ENCODE measurements at regions not wholly inside any gene's neighbourhood (a gene's known extent, or its start where the extent isn't known, plus 50 kb on each side); places are given as distances from the start of the nearest gene placed in this dataset.

- no peaks in the 10 kb centered on the region for H3K36me3 ChIP-seq (ENCODE audit: control insufficient read depth, insufficient read depth, low read length)
- H3K27ac ChIP-seq (ENCODE audit: insufficient read depth, low read length), result no peak overlapping the region
- dilution Hi-C loops (cut with HindIII; ENCODE audit: low sequenced_read_pairs, unreplicated experiment), result no loop called here
- no peak overlapping the region for H2BK15ac ChIP-seq (ENCODE audit: low read depth, low read length)
- no peak overlapping the region for H4K5ac ChIP-seq (ENCODE audit: low read depth, low read length)
- H3K4me3 ChIP-seq (ENCODE audit: insufficient read depth, low read depth, low read length), result no peak overlapping the region
- H2BK120ac ChIP-seq (ENCODE audit: low read depth, low read length), result no peak overlapping the region
- peaks cover 10% of the 10 kb centered on the region for H3K27me3 ChIP-seq (ENCODE audit: control insufficient read depth, insufficient read depth, low read length)
- no peak overlapping the region for H3K23ac ChIP-seq (ENCODE audit: low read depth, low read length)
- TF ChIP-seq BHLHE40 (IDR thresholded peaks at IDR 0.05; ENCODE audit: low read depth, low read length) (no peak), POLR2A (IDR thresholded peaks at IDR 0.05; ENCODE audit: low read depth, low read length) (no peak), SMC3 (IDR thresholded peaks at IDR 0.05; ENCODE audit: low read depth, low read length) (no peak), RCOR1 (IDR thresholded peaks at IDR 0.05; ENCODE audit: insufficient replicate concordance, low read length) (no peak), RFX5 (IDR thresholded peaks at IDR 0.05; ENCODE audit: low read depth, low read length) (no peak), CEBPB (IDR thresholded peaks at IDR 0.05; ENCODE audit: low read depth, low read length) (no peak), FOS (IDR thresholded peaks at IDR 0.05; ENCODE audit: low read depth, low read length) (no peak), MAFK (IDR thresholded peaks at IDR 0.05; ENCODE audit: low read depth, low read length) (no peak), USF2 (IDR thresholded peaks at IDR 0.05; ENCODE audit: low read depth, low read length) (no peak), MAZ (IDR thresholded peaks at IDR 0.05; ENCODE audit: borderline replicate concordance, low read depth, low read length) (no peak), NFE2L2 (IDR thresholded peaks at IDR 0.05; ENCODE audit: low read depth, low read length) (no peak), RAD21 (IDR thresholded peaks at IDR 0.05; ENCODE audit: low read length) (no peak), CTCF (conservative IDR thresholded peaks at IDR 0.05; ENCODE audit: low read depth, low read length) (no peak), CHD1 (IDR thresholded peaks at IDR 0.05; ENCODE audit: low read depth, low read length) (no peak), ELK1 (IDR thresholded peaks at IDR 0.05; ENCODE audit: borderline replicate concordance, low read depth, low read length) (no peak), MXI1 (IDR thresholded peaks at IDR 0.05; ENCODE audit: borderline replicate concordance, low read depth, low read length) (no peak)
- no CpG with 5 or more reads among the region's 1 CpG for WGBS, 2 experiments (ENCODE audit: extremely low coverage in 2 of 2, insufficient read length in 1 of 2)
- no peak overlapping the region for H2AFZ ChIP-seq (replicated peaks; ENCODE audit: low read length, poor library complexity)
- no peaks in the 10 kb centered on the region for H3K9me1 ChIP-seq (ENCODE audit: insufficient read depth, low read length)
- no peak overlapping the region for H3K56ac ChIP-seq (ENCODE audit: extremely low read depth, insufficient read depth, low read length)
- DNase-seq (no peak), ATAC-seq (ENCODE audit: low read depth) (no peak)
- no peak overlapping the region for H4K8ac ChIP-seq (ENCODE audit: low read depth in 2 of 2, low read length in 2 of 2)
- in situ Hi-C loops (cut with MboI; ENCODE audit: low sequenced_read_pairs), result loop anchor here (25.0 kb wide), 1 partner anchor 291 kb away; no protein-coding TSS in a partner anchor
- H3K18ac ChIP-seq (ENCODE audit: low read depth, low read length), result no peak overlapping the region
- H4K91ac ChIP-seq (ENCODE audit: insufficient read depth, low read depth, low read length), result no peak overlapping the region
- ChIA-PET CTCF (interaction anchor here (0.6 kb wide), 1 partner anchor 27 kb away, joined by 5 read pairs; no protein-coding TSS in a partner anchor), POLR2A (ENCODE audit: unreplicated experiment) (no interaction called here)
- H2AK5ac ChIP-seq (ENCODE audit: low read depth, low read length), result no peak overlapping the region
- no peak overlapping the region for H2BK5ac ChIP-seq (ENCODE audit: low read depth, low read length, poor library complexity, severe bottlenecking)
- no peak overlapping the region for H2BK20ac ChIP-seq (ENCODE audit: low read depth, low read length)
- H2AK9ac ChIP-seq (replicated peaks; ENCODE audit: low read depth, low read length, poor library complexity), result no peak overlapping the region
- H3K4ac ChIP-seq (ENCODE audit: low read depth, low read length), result no peak overlapping the region
- H3K9me3 ChIP-seq (ENCODE audit: control insufficient read depth, insufficient read depth, low read length), result no peaks in the 10 kb centered on the region
- no peaks in the 10 kb centered on the region for H3K79me1 ChIP-seq (ENCODE audit: low read depth in 1 of 2, low read length in 2 of 2)
- intact Hi-C loops (cut with micrococcal nuclease), result loop anchor here (10.0 kb wide), 1 partner anchor 429 kb away; no protein-coding TSS in a partner anchor
- no peaks in the 10 kb centered on the region for H4K20me1 ChIP-seq (ENCODE audit: insufficient read depth, low read length)
- H3K9ac ChIP-seq (ENCODE audit: low read depth, low read length), result no peak overlapping the region
- H3K4me2 ChIP-seq (ENCODE audit: low read depth, low read length), result no peak overlapping the region
- H3K14ac ChIP-seq (replicated peaks; ENCODE audit: low read depth, low read length), result no peak overlapping the region
- H3K4me1 ChIP-seq (ENCODE audit: control insufficient read depth, insufficient read depth, low read length), result no peaks in the 10 kb centered on the region
- no TSS peak for BruUV-seq (replicated peaks)
These were observed 275.3 kb downstream of the KCNS3 start for GRCh38 chr2:18153741-18154140.

Measured in IMR-90 (cell line).